ENCODE measurements at regions not wholly inside any gene's neighbourhood (a gene's known extent, or its start where the extent isn't known, plus 50 kb on each side); places are given as distances from the start of the nearest gene placed in this dataset.

GRCh38 chr6:82493467-82493866 is 129.8 kb downstream of the TPBG start:
- CTCF ChIA-PET = no interaction called here
- 29% methylated on average over 1 of the region's 1 CpG for WGBS (ENCODE audit: insufficient coverage, insufficient replicate concordance, low lambda C conversion rate, missing lambda C conversion rate)
- no peaks in the 10 kb centered on the region for H3K27me3 ChIP-seq (replicated peaks in 1 of 2; ENCODE audit: control insufficient read depth in 2 of 2, insufficient read depth in 2 of 2, low read length in 1 of 2)
- H3K4me2 ChIP-seq (ENCODE audit: control insufficient read depth, insufficient read depth) = no peak overlapping the region
- H3K36me3 ChIP-seq (ENCODE audit: control insufficient read depth in 2 of 2, insufficient read depth in 2 of 2, low read length in 1 of 2) = no peaks in the 10 kb centered on the region
- RAD21 ChIA-PET (ENCODE audit: unreplicated experiment) = no interaction called here
- no peak overlapping the region for H3K27ac ChIP-seq (ENCODE audit: control insufficient read depth, insufficient read depth)
- BruUV-seq (replicated peaks) = no TSS peak
- SMC1A ChIA-PET (ENCODE audit: uncharacterized antibody, unreplicated experiment) = no interaction called here
- no peak overlapping the region for H2AFZ ChIP-seq (ENCODE audit: control insufficient read depth, low read depth, low read length)
- TF ChIP-seq MEF2B (IDR thresholded peaks at IDR 0.05; ENCODE audit: partially characterized antibody, poor library complexity, severe bottlenecking) (no peak), TBL1XR1 (IDR thresholded peaks at IDR 0.05; ENCODE audit: low read depth, low read length) (no peak), PAX8 (IDR thresholded peaks at IDR 0.05) (no peak), YBX1 (IDR thresholded peaks at IDR 0.05) (no peak), RCOR1 (conservative IDR thresholded peaks at IDR 0.05; ENCODE audit: low read depth, low read length) (no peak), FOXM1 (IDR thresholded peaks at IDR 0.05; ENCODE audit: low read depth, low read length) (no peak), NFYB (IDR thresholded peaks at IDR 0.05; ENCODE audit: insufficient read depth, low read depth, low read length) (no peak), SIX5 (IDR thresholded peaks at IDR 0.05; ENCODE audit: low read depth, low read length, severe bottlenecking) (no peak), BMI1 (IDR thresholded peaks at IDR 0.05; ENCODE audit: borderline replicate concordance) (no peak), TARDBP (IDR thresholded peaks at IDR 0.05; ENCODE audit: borderline replicate concordance) (no peak), SIN3A (IDR thresholded peaks at IDR 0.05; ENCODE audit: low read depth, low read length) (no peak), ZBED1 (IDR thresholded peaks at IDR 0.05; ENCODE audit: borderline replicate concordance) (no peak), SUPT20H (IDR thresholded peaks at IDR 0.05; ENCODE audit: borderline replicate concordance, control insufficient read depth, low read depth, low read length) (no peak), NFXL1 (IDR thresholded peaks at IDR 0.05; ENCODE audit: borderline replicate concordance) (no peak), BHLHE40 (IDR thresholded peaks at IDR 0.05; ENCODE audit: borderline replicate concordance in 1 of 2, low read depth in 2 of 2, low read length in 1 of 2) (no peak), SREBF1 (IDR thresholded peaks at IDR 0.05; ENCODE audit: low read length) (no peak), NFYA (IDR thresholded peaks at IDR 0.05; ENCODE audit: borderline replicate concordance, low read depth, low read length) (no peak), NFIC (IDR thresholded peaks at IDR 0.05; ENCODE audit: low read depth, low read length) (no peak)
- TF ChIP-seq, protein P1, sequence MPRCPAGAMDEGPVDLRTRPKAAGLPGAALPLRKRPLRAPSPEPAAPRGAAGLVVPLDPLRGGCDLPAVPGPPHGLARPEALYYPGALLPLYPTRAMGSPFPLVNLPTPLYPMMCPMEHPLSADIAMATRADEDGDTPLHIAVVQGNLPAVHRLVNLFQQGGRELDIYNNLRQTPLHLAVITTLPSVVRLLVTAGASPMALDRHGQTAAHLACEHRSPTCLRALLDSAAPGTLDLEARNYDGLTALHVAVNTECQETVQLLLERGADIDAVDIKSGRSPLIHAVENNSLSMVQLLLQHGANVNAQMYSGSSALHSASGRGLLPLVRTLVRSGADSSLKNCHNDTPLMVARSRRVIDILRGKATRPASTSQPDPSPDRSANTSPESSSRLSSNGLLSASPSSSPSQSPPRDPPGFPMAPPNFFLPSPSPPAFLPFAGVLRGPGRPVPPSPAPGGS (IDR thresholded peaks at IDR 0.05; ENCODE audit: borderline replicate concordance, insufficient read depth, low read depth, low read length, poor library complexity, severe bottlenecking) = no peak
- no peak for ATAC-seq
- H3K4me3 ChIP-seq = no peak overlapping the region
- no peaks in the 10 kb centered on the region for H4K20me1 ChIP-seq (ENCODE audit: control insufficient read depth, insufficient read depth)
- H3K9me3 ChIP-seq (replicated peaks; ENCODE audit: control insufficient read depth, insufficient read depth, low read length) = no peaks in the 10 kb centered on the region
- POLR2A ChIA-PET = no interaction called here
- no peaks in the 10 kb centered on the region for H3K79me2 ChIP-seq (ENCODE audit: control insufficient read depth, insufficient read depth, low read length)
- no peak for DNase-seq (ENCODE audit: low read depth, low spot score)
- FAIRE-seq = no peak
- no peaks in the 10 kb centered on the region for H3K4me1 ChIP-seq (ENCODE audit: control insufficient read depth, insufficient read depth, low read length)
- H3K9ac ChIP-seq (ENCODE audit: control insufficient read depth, insufficient read depth, low read length) = no peak overlapping the region
- intact Hi-C loops (cut with micrococcal nuclease; ENCODE audit: unreplicated experiment) = no loop called here
- in situ Hi-C loops (cut with MboI) = no loop called here
